Spleen (tissue), 11 donors: ENCODE measurements at regions not wholly inside any gene's neighbourhood (a gene's known extent, or its start where the extent isn't known, plus 50 kb on each side); places are given as distances from the start of the nearest gene placed in this dataset.

Experiments used
- DNase-seq: peaks from one replicate; pipeline ENCODE4 v3.0.0-alpha.2; 2020
- H3K27ac ChIP-seq, 8 donors: fragments of 200-600 bp; sonication (generic) in 7 of 8; 1 replicate in 4 of 8; 2 replicates in 4 of 8; pipeline versions ENCODE4 v1.5.0 to v1.8.0; 2016 to 2021; ENCODE audit warnings: inconsistent platforms in 4 of 8, mild to moderate bottlenecking in 4 of 8, moderate library complexity in 1 of 8
- H3K27me3 ChIP-seq, 7 donors: fragments of 200-600 bp; sonication (generic) in 6 of 7; replicated peaks in 1 of 7; 1 replicate in 4 of 7; 2 replicates in 3 of 7; pipeline versions ENCODE4 v1.5.0 to v1.8.0; 2016 to 2021; ENCODE audit warnings: inconsistent platforms in 3 of 7, mild to moderate bottlenecking in 1 of 7
- H3K36me3 ChIP-seq, 6 donors: fragments of 200-600 bp; sonication (generic) in 5 of 6; 1 replicate in 4 of 6; 2 replicates in 2 of 6; pipeline versions ENCODE4 v1.5.0 to v1.8.0; 2016 to 2021; ENCODE audit warnings: inconsistent platforms in 2 of 6
- H3K4me1 ChIP-seq, 6 donors: fragments of 200-600 bp; sonication (generic) in 5 of 6; 1 replicate in 3 of 6; 2 replicates in 3 of 6; pipeline versions ENCODE4 v1.5.0 to v1.8.0; 2016 to 2021; ENCODE audit warnings: inconsistent platforms in 3 of 6
- H3K4me3 ChIP-seq, 8 donors: fragments of 200-600 bp; sonication (generic) in 7 of 8; 1 replicate in 4 of 8; 2 replicates in 4 of 8; pipeline versions ENCODE4 v1.5.0 to v1.8.0; 2016 to 2021; ENCODE audit warnings: inconsistent platforms in 4 of 8, mild to moderate bottlenecking in 4 of 8, moderate library complexity in 2 of 8
- H3K9me3 ChIP-seq, 8 donors: fragments of 200-600 bp; sonication (generic) in 7 of 8; 1 replicate in 4 of 8; 2 replicates in 4 of 8; pipeline versions ENCODE4 v1.5.0 to v1.8.0; 2016 to 2021; ENCODE audit warnings: inconsistent platforms in 4 of 8
- POLR2A ChIP-seq, 3 donors: fragments of 450-650 bp; IDR thresholded peaks; one replicate each; pipeline ENCODE4 v1.5.1; 2017; ENCODE audit warnings: antibody characterized with exemption in 3 of 3, mild to moderate bottlenecking in 1 of 3
- POLR2AphosphoS5 ChIP-seq, 3 donors: sonication (generic); formaldehyde crosslinking; IDR thresholded peaks; one replicate each; pipeline ENCODE4 v1.5.1; 2017; ENCODE audit warnings: antibody characterized with exemption in 3 of 3
- WGBS, 5 donors: extraction: QIAGEN DNeasy Blood & Tissue Kit in 3 of 5; methylation state at CpG; one replicate each; pipeline versions ENCODE4 v1.1.5 to v1.1.7; 2013 to 2018; 5-methylcytosine and 5-hydroxymethylcytosine counted together
- intact Hi-C: fragments of 100-400 bp; cut with DNase I; formaldehyde crosslinking; loops from one replicate; pipeline ENCODE4 v1.15.0; 2023; ENCODE audit warnings: low total_unique reads
- TF ChIP-seq, protein P1 (sequence below), 11 experiments: fragments of 200-600 bp in 7 of 11; fragments of 450-650 bp in 4 of 11; sonication (generic) in 4 of 11; IDR thresholded peaks in 8 of 11; conservative IDR thresholded peaks in 3 of 11; 1 replicate in 7 of 11; 2 replicates in 4 of 11; pipeline versions ENCODE4 v1.4.0 to v1.8.0; 2016 to 2021; ENCODE audit warnings: antibody characterized with exemption in 11 of 11, inconsistent platforms in 4 of 11, mild to moderate bottlenecking in 1 of 11
- donor health status: healthy with polysubstance abuse.
- donor health status: DM: no; HTN: no; CAD: no; lungs with moderate emphysema.
- donor health status: DM: no; HTN: no; CAD: no.
- donor health status: Bipolar disorder and iron deficiency.
- donor health status: healthy.
- donor health status: DM: no; HTN: no; CAD: no.
- donor health status: DM: yes; HTN: yes; CAD: no.

DNA sequence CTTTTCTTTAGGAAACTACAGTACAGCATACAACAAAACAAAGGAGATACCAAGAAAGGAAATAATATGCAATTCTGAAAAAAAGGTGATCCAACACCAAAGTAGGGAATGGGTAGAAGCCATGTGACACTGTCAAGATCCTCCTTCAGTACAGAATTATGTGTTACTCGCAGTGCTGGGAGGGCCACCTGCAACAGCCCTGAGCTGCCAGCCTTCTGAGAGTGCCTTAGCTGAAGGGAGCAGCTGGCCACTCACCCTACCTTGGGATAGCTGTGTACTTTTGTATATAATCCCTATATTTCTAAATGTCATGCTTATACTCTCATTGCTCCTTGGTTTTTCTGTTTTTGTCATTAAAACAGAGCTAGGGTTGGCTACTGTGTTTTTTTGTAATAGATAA lies 1518.2 kb upstream of the PCDH20 start:
- no peaks in the 10 kb centered on the region for H3K9me3 ChIP-seq
- H3K27ac ChIP-seq: no peak overlapping the region
- H3K27me3 ChIP-seq: no peaks in the 10 kb centered on the region
- intact Hi-C loops: no loop called here
- no peaks in the 10 kb centered on the region for H3K36me3 ChIP-seq
- H3K4me1 ChIP-seq: no peaks in the 10 kb centered on the region
- no peak for DNase-seq
- 55 to 83% (median 67%) methylated on average over 1 of the region's 1 CpG for WGBS, 5 donors
- TF ChIP-seq POLR2A (IDR thresholded peaks at IDR 0.05) (no peak), POLR2AphosphoS5 (IDR thresholded peaks at IDR 0.05) (no peak)
- TF ChIP-seq, protein P1, sequence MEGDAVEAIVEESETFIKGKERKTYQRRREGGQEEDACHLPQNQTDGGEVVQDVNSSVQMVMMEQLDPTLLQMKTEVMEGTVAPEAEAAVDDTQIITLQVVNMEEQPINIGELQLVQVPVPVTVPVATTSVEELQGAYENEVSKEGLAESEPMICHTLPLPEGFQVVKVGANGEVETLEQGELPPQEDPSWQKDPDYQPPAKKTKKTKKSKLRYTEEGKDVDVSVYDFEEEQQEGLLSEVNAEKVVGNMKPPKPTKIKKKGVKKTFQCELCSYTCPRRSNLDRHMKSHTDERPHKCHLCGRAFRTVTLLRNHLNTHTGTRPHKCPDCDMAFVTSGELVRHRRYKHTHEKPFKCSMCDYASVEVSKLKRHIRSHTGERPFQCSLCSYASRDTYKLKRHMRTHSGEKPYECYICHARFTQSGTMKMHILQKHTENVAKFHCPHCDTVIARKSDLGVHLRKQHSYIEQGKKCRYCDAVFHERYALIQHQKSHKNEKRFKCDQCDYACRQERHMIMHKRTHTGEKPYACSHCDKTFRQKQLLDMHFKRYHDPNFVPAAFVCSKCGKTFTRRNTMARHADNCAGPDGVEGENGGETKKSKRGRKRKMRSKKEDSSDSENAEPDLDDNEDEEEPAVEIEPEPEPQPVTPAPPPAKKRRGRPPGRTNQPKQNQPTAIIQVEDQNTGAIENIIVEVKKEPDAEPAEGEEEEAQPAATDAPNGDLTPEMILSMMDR (IDR thresholded peaks at IDR 0.05 in 8 of 11, conservative IDR thresholded peaks at IDR 0.05 in 3 of 11): no peak
- H3K4me3 ChIP-seq: no peak overlapping the region

DNA sequence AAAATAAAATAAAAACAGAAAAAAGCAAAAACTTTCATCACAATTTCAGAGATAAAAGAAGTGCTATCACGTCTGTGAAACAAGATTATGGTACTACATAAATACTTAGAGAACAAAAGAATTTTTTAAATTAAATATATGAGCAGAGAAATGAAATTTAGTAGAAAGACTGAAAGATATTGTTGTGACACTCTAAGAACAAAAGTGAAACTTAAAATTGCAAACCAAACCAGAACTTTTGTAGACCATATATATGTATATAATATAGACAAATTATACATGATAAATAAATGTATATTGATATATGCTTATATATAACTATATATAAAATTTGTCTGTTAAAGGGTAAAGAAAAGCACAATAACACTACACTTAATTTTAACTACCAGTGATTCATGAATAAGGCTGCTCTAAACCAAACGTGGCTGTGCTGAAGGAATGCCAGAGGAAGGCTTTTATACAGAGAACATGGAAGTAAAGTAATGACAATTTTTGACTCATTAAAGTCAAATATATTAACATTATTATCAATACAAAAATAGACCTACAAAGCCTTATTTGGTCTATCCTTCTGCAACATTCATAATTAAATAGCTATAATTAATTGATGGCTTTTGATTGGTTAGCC lies 1516.7 kb upstream of the PCDH20 start:
- Histone ChIP-seq H3K4me1 (no peaks in the 10 kb centered on the region), H3K36me3 (no peaks in the 10 kb centered on the region), H3K4me3 (no peak overlapping the region), H3K27me3 (no peaks in the 10 kb centered on the region), H3K9me3 (peaks cover 0 to 9% (median 0%) of the 10 kb centered on the region in 8 donors), H3K27ac (no peak overlapping the region)
- TF ChIP-seq, protein P1 (IDR thresholded peaks at IDR 0.05 in 8 of 11, conservative IDR thresholded peaks at IDR 0.05 in 3 of 11): no peak
- no peak for TF ChIP-seq POLR2AphosphoS5 (IDR thresholded peaks at IDR 0.05)
- no peak for TF ChIP-seq POLR2A (IDR thresholded peaks at IDR 0.05)
- no peak for DNase-seq
- 24 to 56% (median 41%) methylated on average over 2 of the region's 2 CpGs for WGBS, 5 donors
- intact Hi-C loops: no loop called here

DNA sequence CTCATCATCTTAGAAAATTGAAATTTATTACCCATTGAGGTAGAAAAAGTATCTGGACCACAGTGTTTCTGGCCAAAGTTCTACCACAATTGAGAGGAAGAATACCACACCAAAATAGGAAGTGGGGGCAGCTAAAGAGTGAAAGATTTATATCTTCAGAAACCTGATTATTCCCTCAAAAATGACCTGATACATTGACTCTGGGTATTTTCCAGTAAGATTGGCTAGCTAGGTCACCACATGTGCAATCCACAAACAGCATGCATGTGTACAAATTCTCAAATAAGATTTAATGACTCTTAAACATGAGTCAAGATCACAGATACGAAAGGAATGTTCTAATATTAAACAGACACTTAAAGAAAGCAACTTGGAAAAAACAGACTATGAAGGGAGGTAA lies 1516.2 kb upstream of the PCDH20 start:
- Histone ChIP-seq H3K4me3 (no peak overlapping the region), H3K27me3 (no peaks in the 10 kb centered on the region), H3K4me1 (no peaks in the 10 kb centered on the region), H3K9me3 (peaks cover 0 to 14% (median 0%) of the 10 kb centered on the region in 8 donors), H3K36me3 (no peaks in the 10 kb centered on the region), H3K27ac (no peak overlapping the region)
- intact Hi-C loops: no loop called here
- no peak for DNase-seq
- WGBS, 5 donors: 28 to 58% (median 33%) methylated on average over 1 of the region's 1 CpG
- TF ChIP-seq, protein P1 (IDR thresholded peaks at IDR 0.05 in 8 of 11, conservative IDR thresholded peaks at IDR 0.05 in 3 of 11): no peak
- TF ChIP-seq POLR2AphosphoS5 (IDR thresholded peaks at IDR 0.05) (no peak), POLR2A (IDR thresholded peaks at IDR 0.05) (no peak)

DNA sequence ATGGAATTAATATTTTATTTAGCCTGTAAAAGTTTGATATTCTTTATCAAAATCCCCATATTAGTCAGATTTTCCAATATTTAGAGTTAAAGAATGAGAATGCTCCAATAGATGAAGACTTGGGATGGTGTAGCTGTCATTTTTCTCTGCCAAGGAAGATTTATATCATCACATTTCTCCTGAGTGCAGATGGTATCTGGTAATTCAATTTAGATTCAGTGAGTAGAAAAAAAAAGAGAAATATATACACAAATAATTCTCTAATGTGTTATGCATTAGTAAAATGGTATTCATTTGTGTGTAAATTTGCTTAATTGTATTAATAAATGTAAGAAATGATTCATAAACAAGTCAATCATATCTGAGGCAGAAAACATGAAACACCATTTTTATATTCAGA lies 1508.7 kb upstream of the PCDH20 start:
- no peak for DNase-seq
- Histone ChIP-seq H3K4me1 (no peaks in the 10 kb centered on the region), H3K27ac (no peak overlapping the region), H3K36me3 (no peaks in the 10 kb centered on the region), H3K27me3 (no peaks in the 10 kb centered on the region), H3K9me3 (peaks cover 0 to 26% (median 0%) of the 10 kb centered on the region in 8 donors), H3K4me3 (no peak overlapping the region)
- intact Hi-C loops: no loop called here
- TF ChIP-seq POLR2AphosphoS5 (IDR thresholded peaks at IDR 0.05) (no peak), POLR2A (IDR thresholded peaks at IDR 0.05) (no peak)
- TF ChIP-seq, protein P1 (IDR thresholded peaks at IDR 0.05 in 8 of 11, conservative IDR thresholded peaks at IDR 0.05 in 3 of 11): no peak
